ENCODE measurements at regions not wholly inside any gene's neighbourhood (a gene's known extent, or its start where the extent isn't known, plus 50 kb on each side); places are given as distances from the start of the nearest gene placed in this dataset.

DNA sequence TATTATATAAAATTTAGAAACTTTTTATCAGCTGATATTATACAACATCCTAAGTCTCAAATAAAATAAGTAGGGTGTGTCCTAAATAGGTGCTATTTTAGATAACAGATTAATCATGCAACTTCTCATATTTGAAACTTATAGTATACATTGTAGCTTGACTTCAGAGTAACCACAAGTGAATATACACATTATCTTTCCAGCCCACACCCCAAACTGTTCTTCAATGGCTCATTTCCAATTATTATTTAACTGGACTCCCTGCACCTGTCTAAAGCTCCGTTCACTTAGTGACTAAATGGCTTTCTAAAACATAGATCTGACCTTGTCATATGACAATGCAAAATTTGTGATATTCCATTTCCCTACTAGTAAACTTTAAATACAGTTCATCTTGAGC, 490.9 kb upstream of the RGMB start:
- intact Hi-C loops (cut with micrococcal nuclease), result no loop called here

DNA sequence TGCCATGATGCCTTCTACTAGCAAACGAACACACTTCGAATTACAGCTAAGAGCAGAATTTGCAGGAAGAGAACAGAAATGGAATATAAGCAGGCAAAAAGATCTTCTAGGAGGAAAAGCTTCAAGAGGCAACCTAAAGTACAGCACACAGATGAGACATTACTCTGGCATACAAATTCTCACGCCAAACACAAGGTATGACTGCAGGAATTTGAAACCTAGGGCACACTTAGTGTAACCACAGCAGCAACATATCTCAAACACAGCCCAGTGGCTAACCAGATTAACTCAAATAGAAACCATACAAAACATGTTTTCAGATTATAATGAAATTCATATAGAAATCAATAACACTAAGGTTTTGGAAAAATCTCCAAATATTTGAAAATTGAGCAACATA, 481.0 kb upstream of the RGMB start:
- Histone ChIP-seq H3K9me3 (replicated peaks) (no peaks in the 10 kb centered on the region), H3K4me3 (no peak overlapping the region), H3K27ac (replicated peaks) (no peak overlapping the region), H3K27me3 (ENCODE audit: low read depth) (no peaks in the 10 kb centered on the region), H3K4me1 (no peaks in the 10 kb centered on the region), H3K36me3 (no peaks in the 10 kb centered on the region)
- DNase-seq, result no peak
- TF ChIP-seq, protein P1, sequence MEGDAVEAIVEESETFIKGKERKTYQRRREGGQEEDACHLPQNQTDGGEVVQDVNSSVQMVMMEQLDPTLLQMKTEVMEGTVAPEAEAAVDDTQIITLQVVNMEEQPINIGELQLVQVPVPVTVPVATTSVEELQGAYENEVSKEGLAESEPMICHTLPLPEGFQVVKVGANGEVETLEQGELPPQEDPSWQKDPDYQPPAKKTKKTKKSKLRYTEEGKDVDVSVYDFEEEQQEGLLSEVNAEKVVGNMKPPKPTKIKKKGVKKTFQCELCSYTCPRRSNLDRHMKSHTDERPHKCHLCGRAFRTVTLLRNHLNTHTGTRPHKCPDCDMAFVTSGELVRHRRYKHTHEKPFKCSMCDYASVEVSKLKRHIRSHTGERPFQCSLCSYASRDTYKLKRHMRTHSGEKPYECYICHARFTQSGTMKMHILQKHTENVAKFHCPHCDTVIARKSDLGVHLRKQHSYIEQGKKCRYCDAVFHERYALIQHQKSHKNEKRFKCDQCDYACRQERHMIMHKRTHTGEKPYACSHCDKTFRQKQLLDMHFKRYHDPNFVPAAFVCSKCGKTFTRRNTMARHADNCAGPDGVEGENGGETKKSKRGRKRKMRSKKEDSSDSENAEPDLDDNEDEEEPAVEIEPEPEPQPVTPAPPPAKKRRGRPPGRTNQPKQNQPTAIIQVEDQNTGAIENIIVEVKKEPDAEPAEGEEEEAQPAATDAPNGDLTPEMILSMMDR (IDR thresholded peaks at IDR 0.05; ENCODE audit: borderline replicate concordance), result no peak
- intact Hi-C loops (cut with micrococcal nuclease), result no loop called here

More for the DNA sequence above, 490.9 kb upstream of the RGMB start:
- Histone ChIP-seq H3K36me3 (no peaks in the 10 kb centered on the region), H3K27ac (replicated peaks) (no peak overlapping the region), H3K27me3 (ENCODE audit: low read depth) (no peaks in the 10 kb centered on the region), H3K4me3 (no peak overlapping the region), H3K9me3 (replicated peaks) (no peaks in the 10 kb centered on the region), H3K4me1 (no peaks in the 10 kb centered on the region)
- no peak for DNase-seq
- TF ChIP-seq, protein P1 (IDR thresholded peaks at IDR 0.05; ENCODE audit: borderline replicate concordance), result no peak

DNA sequence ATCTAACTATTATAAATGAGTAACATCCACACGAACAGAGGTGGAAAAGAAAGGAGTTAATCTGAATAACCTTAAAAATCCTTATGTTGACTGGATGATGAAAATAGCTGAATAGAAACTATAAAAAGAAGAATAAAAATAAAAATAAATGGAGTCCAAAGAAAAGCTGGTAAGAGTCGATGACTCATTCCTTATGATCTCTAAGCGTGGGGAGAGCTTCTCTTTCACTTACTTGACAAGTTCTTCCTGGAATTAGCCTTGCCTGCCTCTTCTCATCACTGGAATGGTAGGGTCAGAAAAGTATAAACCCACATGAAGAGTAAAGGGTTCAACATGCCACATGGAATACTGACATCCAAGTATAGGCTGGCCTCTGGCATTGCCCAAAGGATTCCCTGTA, 477.0 kb upstream of the RGMB start:
- Histone ChIP-seq H3K4me1 (no peaks in the 10 kb centered on the region), H3K27me3 (ENCODE audit: low read depth) (no peaks in the 10 kb centered on the region), H3K27ac (replicated peaks) (no peak overlapping the region), H3K4me3 (no peak overlapping the region), H3K9me3 (replicated peaks) (no peaks in the 10 kb centered on the region), H3K36me3 (no peaks in the 10 kb centered on the region)
- intact Hi-C loops (cut with micrococcal nuclease), result no loop called here
- TF ChIP-seq, protein P1 (IDR thresholded peaks at IDR 0.05; ENCODE audit: borderline replicate concordance), result no peak
- DNase-seq, result no peak

DNA sequence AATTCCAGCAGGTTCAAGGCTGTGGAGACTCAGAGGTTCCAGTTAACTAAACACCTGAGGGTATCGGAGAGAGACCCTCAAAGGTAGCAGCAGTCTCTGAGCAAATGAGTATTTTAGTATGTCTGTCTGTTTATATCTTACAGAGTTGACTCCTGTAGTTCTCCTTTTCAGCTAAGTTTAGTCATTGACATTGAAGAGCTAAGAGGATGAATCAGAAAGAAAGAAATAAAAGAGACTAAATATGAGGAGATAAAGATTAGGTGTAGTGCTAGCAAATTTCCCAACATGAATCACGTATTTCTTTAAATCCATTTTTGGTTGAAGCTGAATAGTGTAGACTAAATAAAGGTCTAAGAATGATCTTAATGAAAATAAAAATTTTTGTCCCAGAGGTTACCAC, 474.0 kb upstream of the RGMB start:
- TF ChIP-seq, protein P1 (IDR thresholded peaks at IDR 0.05; ENCODE audit: borderline replicate concordance), result no peak
- intact Hi-C loops (cut with micrococcal nuclease), result no loop called here
- Histone ChIP-seq H3K4me1 (no peaks in the 10 kb centered on the region), H3K27ac (replicated peaks) (no peak overlapping the region), H3K27me3 (ENCODE audit: low read depth) (no peaks in the 10 kb centered on the region), H3K9me3 (replicated peaks) (no peaks in the 10 kb centered on the region), H3K4me3 (no peak overlapping the region), H3K36me3 (no peaks in the 10 kb centered on the region)
- no peak for DNase-seq

DNA sequence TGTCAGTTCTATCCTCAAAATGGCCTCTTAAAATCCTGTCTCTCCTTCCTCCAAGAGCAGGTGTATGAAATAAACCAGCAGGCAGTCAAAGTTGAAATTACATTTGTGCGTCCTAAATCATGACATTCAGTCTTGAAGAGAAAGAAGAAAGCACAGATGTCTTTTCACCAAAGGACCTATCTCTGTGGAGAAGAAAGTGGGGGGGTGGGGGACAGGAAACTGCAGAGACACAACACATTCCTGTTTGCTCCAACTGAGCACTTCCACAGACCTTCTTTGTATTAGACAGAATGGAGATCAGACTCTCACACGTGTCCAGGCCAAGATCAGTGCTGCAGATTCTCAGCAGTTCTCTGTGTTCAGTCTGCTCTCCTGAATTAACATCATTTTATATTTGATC, 471.9 kb upstream of the RGMB start:
- TF ChIP-seq, protein P1 (IDR thresholded peaks at IDR 0.05; ENCODE audit: borderline replicate concordance), result no peak
- H3K27ac ChIP-seq (replicated peaks), result no peak overlapping the region
- no peaks in the 10 kb centered on the region for H3K36me3 ChIP-seq
- H3K9me3 ChIP-seq (replicated peaks), result no peaks in the 10 kb centered on the region
- H3K4me3 ChIP-seq, result no peak overlapping the region
- intact Hi-C loops (cut with micrococcal nuclease), result no loop called here
- DNase-seq, result no peak
- no peaks in the 10 kb centered on the region for H3K4me1 ChIP-seq
- no peaks in the 10 kb centered on the region for H3K27me3 ChIP-seq (ENCODE audit: low read depth)

DNA sequence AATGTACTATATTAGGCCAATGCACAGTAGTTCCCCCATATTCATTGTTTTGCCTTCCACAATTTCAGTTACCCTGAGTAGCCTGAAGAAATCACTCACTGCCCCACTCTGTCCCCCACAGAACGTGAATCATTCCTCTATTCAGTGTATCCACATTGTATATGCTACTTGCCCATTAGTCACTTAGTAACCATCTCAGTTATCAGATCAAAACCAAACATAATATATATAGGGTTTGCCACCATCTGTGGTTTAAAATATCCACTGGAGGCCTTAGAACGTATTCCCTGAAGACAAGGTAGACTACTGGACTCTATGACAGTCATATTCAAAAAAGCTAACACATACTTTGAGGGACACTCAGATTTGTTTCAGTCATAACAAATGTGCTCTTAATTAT, 465.7 kb upstream of the RGMB start:
- TF ChIP-seq, protein P1 (IDR thresholded peaks at IDR 0.05; ENCODE audit: borderline replicate concordance), result no peak
- no peaks in the 10 kb centered on the region for H3K9me3 ChIP-seq (replicated peaks)
- no peak overlapping the region for H3K27ac ChIP-seq (replicated peaks)
- H3K27me3 ChIP-seq (ENCODE audit: low read depth), result no peaks in the 10 kb centered on the region
- no peaks in the 10 kb centered on the region for H3K36me3 ChIP-seq
- no peak overlapping the region for H3K4me3 ChIP-seq
- H3K4me1 ChIP-seq, result no peaks in the 10 kb centered on the region
- intact Hi-C loops (cut with micrococcal nuclease), result no loop called here
- no peak for DNase-seq
